ENCODE measurements at regions not wholly inside any gene's neighbourhood (a gene's known extent, or its start where the extent isn't known, plus 50 kb on each side); places are given as distances from the start of the nearest gene placed in this dataset.

DNA sequence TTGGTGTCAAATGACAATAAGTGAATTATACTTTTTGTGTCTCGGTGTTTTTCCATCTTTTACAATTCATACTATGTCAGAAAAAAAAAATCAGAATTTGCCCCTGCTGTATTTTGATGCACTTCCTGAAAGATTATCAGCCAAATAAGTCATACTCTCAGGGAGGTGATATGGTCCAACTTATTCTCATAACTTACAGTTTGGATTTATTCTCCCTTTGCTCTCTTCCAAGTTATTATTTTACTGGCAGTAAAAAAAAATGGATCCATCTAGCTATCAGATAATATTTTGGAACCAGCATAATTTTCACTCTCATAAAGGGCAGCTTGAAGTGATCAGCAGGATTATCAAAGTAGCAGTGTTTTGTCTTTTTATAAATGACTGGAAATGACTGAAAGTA lies 337.1 kb downstream of the BMPER start:
- H3K27me3 ChIP-seq = no peaks in the 10 kb centered on the region
- TF ChIP-seq CTCF (IDR thresholded peaks at IDR 0.05; ENCODE audit: low read depth, low read length) = no peak
- H3K27ac ChIP-seq = no peak overlapping the region
- H3K36me3 ChIP-seq = no peaks in the 10 kb centered on the region
- no peak for DNase-seq (ENCODE audit: low read depth in 1 of 2, low spot score in 1 of 2)
- H3K9me3 ChIP-seq (ENCODE audit: low read depth) = no peaks in the 10 kb centered on the region
- H3K4me3 ChIP-seq = no peak overlapping the region
- H3K4me1 ChIP-seq (ENCODE audit: low read depth) = no peaks in the 10 kb centered on the region

DNA sequence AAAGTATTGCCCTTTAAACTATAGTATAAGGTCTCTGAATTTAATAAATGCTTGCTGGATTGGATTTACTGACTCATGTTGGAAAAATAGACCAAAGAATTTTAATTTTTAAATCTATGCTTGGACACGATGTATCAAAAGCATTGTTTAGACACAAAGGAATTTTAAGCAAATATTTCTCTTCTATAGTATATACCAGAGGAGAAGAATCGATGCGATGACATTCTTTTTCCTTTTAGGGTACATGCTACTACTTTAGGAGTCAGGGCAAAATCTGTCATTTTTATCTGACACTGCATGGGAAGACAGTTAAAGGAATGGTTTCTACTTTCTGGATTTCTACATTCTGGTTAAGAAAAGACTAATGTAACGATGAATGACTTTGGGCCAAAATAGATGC lies 339.9 kb downstream of the BMPER start:
- Histone ChIP-seq H3K36me3 (no peaks in the 10 kb centered on the region), H3K27me3 (no peaks in the 10 kb centered on the region), H3K4me1 (ENCODE audit: low read depth) (no peaks in the 10 kb centered on the region), H3K4me3 (no peak overlapping the region), H3K9me3 (ENCODE audit: low read depth) (no peaks in the 10 kb centered on the region), H3K27ac (no peak overlapping the region)
- no peak for TF ChIP-seq CTCF (IDR thresholded peaks at IDR 0.05; ENCODE audit: low read depth, low read length)
- DNase-seq (ENCODE audit: low read depth in 1 of 2, low spot score in 1 of 2) = no peak

DNA sequence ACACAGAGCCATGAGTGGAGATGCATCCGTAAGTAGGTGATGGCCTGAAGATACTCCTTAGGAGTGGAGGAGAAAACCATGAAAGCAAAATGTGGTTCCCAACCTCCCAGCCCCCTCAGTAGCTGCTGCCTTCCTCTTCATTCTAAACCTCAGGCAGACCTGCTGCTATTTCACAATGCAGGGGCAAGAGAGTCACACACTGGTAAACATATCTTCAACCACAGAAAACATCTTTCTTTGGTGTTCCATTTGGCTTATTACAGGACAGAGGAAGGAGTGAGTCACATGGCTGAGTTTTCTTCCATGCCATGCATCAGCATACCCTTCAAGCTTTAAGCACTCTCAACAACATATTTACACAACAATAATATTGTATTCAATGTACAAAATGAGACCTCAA lies 342.1 kb downstream of the BMPER start:
- Histone ChIP-seq H3K9me3 (ENCODE audit: low read depth) (no peaks in the 10 kb centered on the region), H3K4me1 (ENCODE audit: low read depth) (no peaks in the 10 kb centered on the region), H3K27me3 (no peaks in the 10 kb centered on the region), H3K36me3 (no peaks in the 10 kb centered on the region), H3K4me3 (no peak overlapping the region), H3K27ac (no peak overlapping the region)
- TF ChIP-seq CTCF (IDR thresholded peaks at IDR 0.05; ENCODE audit: low read depth, low read length) = no peak
- DNase-seq (ENCODE audit: low read depth in 1 of 2, low spot score in 1 of 2) = peak in 1 of 2 donors; percentile 42

GRCh38 chr7:34249192-34249591 lies 343.9 kb downstream of the BMPER start:
- no peaks in the 10 kb centered on the region for H3K36me3 ChIP-seq
- no peak for DNase-seq (ENCODE audit: low read depth in 1 of 2, low spot score in 1 of 2)
- no peaks in the 10 kb centered on the region for H3K4me1 ChIP-seq (ENCODE audit: low read depth)
- no peak for TF ChIP-seq CTCF (IDR thresholded peaks at IDR 0.05; ENCODE audit: low read depth, low read length)
- no peak overlapping the region for H3K4me3 ChIP-seq
- no peak overlapping the region for H3K27ac ChIP-seq
- H3K9me3 ChIP-seq (ENCODE audit: low read depth) = no peaks in the 10 kb centered on the region
- no peaks in the 10 kb centered on the region for H3K27me3 ChIP-seq

GRCh38 chr7:34260279-34260678 lies 354.9 kb downstream of the BMPER start:
- no peak overlapping the region for H3K27ac ChIP-seq

More at GRCh38 chr7:34260279-34260678, 354.9 kb downstream of the BMPER start:
- H3K4me1 ChIP-seq (ENCODE audit: low read depth) = no peaks in the 10 kb centered on the region
- no peak overlapping the region for H3K4me3 ChIP-seq
- no peaks in the 10 kb centered on the region for H3K27me3 ChIP-seq
- DNase-seq (ENCODE audit: low read depth in 1 of 2, low spot score in 1 of 2) = peak in 1 of 2 donors; percentile 86
- no peak for TF ChIP-seq CTCF (IDR thresholded peaks at IDR 0.05; ENCODE audit: low read depth, low read length)
- H3K36me3 ChIP-seq = no peaks in the 10 kb centered on the region
- H3K9me3 ChIP-seq (ENCODE audit: low read depth) = no peaks in the 10 kb centered on the region

Data from cardiac muscle cell (in vitro differentiated cells and primary cell).